Activated B cell treated with CpG ODN at 0.5 μM for 24 hours (primary cell): ENCODE measurements at regions not wholly inside any gene's neighbourhood (a gene's known extent, or its start where the extent isn't known, plus 50 kb on each side); places are given as distances from the start of the nearest gene placed in this dataset.

Source experiments
- ATAC-seq: fragments of 200-7000 bp; cut with Tn5 transposase; one replicate; pipeline ENCODE4 v1.10.0; 2021; ENCODE audit warnings: low read depth, mild to moderate bottlenecking, moderate library complexity
- CTCF ChIA-PET: fragments of 350-600 bp; sonication (Branson Sonifier 250); formaldehyde crosslinking; loops from one replicate; lab custom pipeline; 2021; ENCODE audit warnings: antibody characterized with exemption; lab: Charles Lee
- POLR2A ChIA-PET: fragments of 350-600 bp; sonication (Branson Sonifier 250); formaldehyde crosslinking; loops from one replicate; lab custom pipeline; 2021; ENCODE audit warnings: antibody characterized with exemption; lab: Charles Lee
- DNase-seq: peaks from one replicate; pipeline ENCODE4 v3.0.0; 2022
- H3K27ac Mint-ChIP-seq: one replicate; pipeline ENCODE4 v1.8.0; 2020; ENCODE audit warnings: mixed read lengths
- H3K27me3 Mint-ChIP-seq: one replicate; pipeline ENCODE4 v1.8.0; 2021; ENCODE audit warnings: mixed read lengths
- H3K36me3 Mint-ChIP-seq: one replicate; pipeline ENCODE4 v1.8.0; 2021; ENCODE audit warnings: low read depth, mixed read lengths
- H3K4me1 Mint-ChIP-seq: one replicate; pipeline ENCODE4 v1.8.0; 2021; ENCODE audit warnings: mixed read lengths
- H3K4me3 Mint-ChIP-seq: one replicate; pipeline ENCODE4 v1.8.0; 2020; ENCODE audit warnings: mild to moderate bottlenecking, mixed read lengths
- H3K9me3 Mint-ChIP-seq: one replicate; pipeline ENCODE4 v1.8.0; 2020; ENCODE audit warnings: mixed read lengths
- CTCF ChIP-seq: fragments of 200-600 bp; IDR thresholded peaks from one replicate; pipeline ENCODE4 v1.8.0; 2022; ENCODE audit warnings: antibody characterized with exemption, mild to moderate bottlenecking
- intact Hi-C: fragments of 100-400 bp; cut with micrococcal nuclease; formaldehyde crosslinking; loops from one replicate; pipeline ENCODE4 v1.15.1; 2024

GRCh38 chr6:133590814-133591213, 298.1 kb upstream of the TCF21 start:
- no peak for TF ChIP-seq CTCF
- ChIA-PET CTCF (no interaction called here), POLR2A (no interaction called here)
- no peaks in the 10 kb centered on the region for H3K27me3 Mint-ChIP-seq
- H3K27ac Mint-ChIP-seq = no peak overlapping the region
- H3K36me3 Mint-ChIP-seq = no peaks in the 10 kb centered on the region
- intact Hi-C loops = no loop called here
- H3K9me3 Mint-ChIP-seq = no peaks in the 10 kb centered on the region
- H3K4me3 Mint-ChIP-seq = no peak overlapping the region
- DNase-seq (no peak), ATAC-seq (no peak)
- H3K4me1 Mint-ChIP-seq = no peaks in the 10 kb centered on the region

- no peak for ATAC-seq
- Mint-ChIP-seq H3K27ac (no peak overlapping the region), H3K36me3 (no peaks in the 10 kb centered on the region), H3K4me3 (no peak overlapping the region), H3K9me3 (no peaks in the 10 kb centered on the region), H3K27me3 (no peaks in the 10 kb centered on the region), H3K4me1 (no peaks in the 10 kb centered on the region)
- ChIA-PET CTCF (no interaction called here), POLR2A (no interaction called here)
- intact Hi-C loops = no loop called here
- DNase-seq = no peak
- TF ChIP-seq CTCF = no peak
Measured at GRCh38 chr6:133591275-133591674, 297.6 kb upstream of the TCF21 start.

- no peak for TF ChIP-seq CTCF
- Mint-ChIP-seq H3K4me1 (no peaks in the 10 kb centered on the region), H3K9me3 (no peaks in the 10 kb centered on the region), H3K27ac (no peak overlapping the region), H3K27me3 (no peaks in the 10 kb centered on the region), H3K4me3 (no peak overlapping the region), H3K36me3 (no peaks in the 10 kb centered on the region)
- DNase-seq = no peak
- ChIA-PET POLR2A (no interaction called here), CTCF (no interaction called here)
- intact Hi-C loops = no loop called here
- ATAC-seq = no peak
Measured at GRCh38 chr6:133594652-133595110, 294.2 kb upstream of the TCF21 start.

- intact Hi-C loops = no loop called here
- H3K4me1 Mint-ChIP-seq = no peaks in the 10 kb centered on the region
- H3K4me3 Mint-ChIP-seq = no peak overlapping the region
- no peak for TF ChIP-seq CTCF
- H3K27ac Mint-ChIP-seq = no peak overlapping the region
- CTCF ChIA-PET = no interaction called here
- no peaks in the 10 kb centered on the region for H3K36me3 Mint-ChIP-seq
- H3K27me3 Mint-ChIP-seq = no peaks in the 10 kb centered on the region
- DNase-seq (no peak), ATAC-seq (no peak)
- POLR2A ChIA-PET = no interaction called here
- no peaks in the 10 kb centered on the region for H3K9me3 Mint-ChIP-seq
Measured at GRCh38 chr6:133595111-133595761, 293.7 kb upstream of the TCF21 start.

- no peak for DNase-seq
- ATAC-seq = no peak
- no peak overlapping the region for H3K4me3 Mint-ChIP-seq
- POLR2A ChIA-PET = no interaction called here
- H3K4me1 Mint-ChIP-seq = no peaks in the 10 kb centered on the region
- no peak overlapping the region for H3K27ac Mint-ChIP-seq
- CTCF ChIA-PET = no interaction called here
- no peaks in the 10 kb centered on the region for H3K36me3 Mint-ChIP-seq
- no peaks in the 10 kb centered on the region for H3K27me3 Mint-ChIP-seq
- intact Hi-C loops = no loop called here
- no peak for TF ChIP-seq CTCF
- H3K9me3 Mint-ChIP-seq = no peaks in the 10 kb centered on the region
Measured at GRCh38 chr6:133606852-133607251, 282.1 kb upstream of the TCF21 start.
